ENCODE measurements at regions not wholly inside any gene's neighbourhood (a gene's known extent, or its start where the extent isn't known, plus 50 kb on each side); places are given as distances from the start of the nearest gene placed in this dataset.

GRCh38 chr1:229080361-229080760 is 190.6 kb upstream of the RAB4A start:
- DNase-seq (ENCODE audit: low read depth in 2 of 2), result no peak

- no peak for DNase-seq (ENCODE audit: low read depth in 2 of 2)
Observed at GRCh38 chr1:229085291-229085690, 185.6 kb upstream of the RAB4A start.

GRCh38 chr1:229086091-229086490 is 184.8 kb upstream of the RAB4A start:
- DNase-seq (ENCODE audit: low read depth in 2 of 2), result no peak

GRCh38 chr1:229086686-229087085 is 184.2 kb upstream of the RAB4A start:
- DNase-seq (ENCODE audit: low read depth in 2 of 2), result no peak

- DNase-seq (ENCODE audit: low read depth in 2 of 2), result no peak
Observed at GRCh38 chr1:229087339-229087738, 183.6 kb upstream of the RAB4A start.

- no peak for DNase-seq (ENCODE audit: low read depth in 2 of 2)
Observed at GRCh38 chr1:229087906-229088305, 183.0 kb upstream of the RAB4A start.

GRCh38 chr1:229088711-229089110 is 182.2 kb upstream of the RAB4A start:
- DNase-seq (ENCODE audit: low read depth in 2 of 2), result no peak

GRCh38 chr1:229089586-229090208 is 181.2 kb upstream of the RAB4A start:
- DNase-seq (ENCODE audit: low read depth in 2 of 2), result no peak

GRCh38 chr1:229091721-229092136 is 179.2 kb upstream of the RAB4A start:
- DNase-seq (ENCODE audit: low read depth in 2 of 2), result no peak

- DNase-seq (ENCODE audit: low read depth in 2 of 2), result no peak
Observed at GRCh38 chr1:229092377-229093237, 178.3 kb upstream of the RAB4A start.

GRCh38 chr1:229093238-229093540 is 177.7 kb upstream of the RAB4A start:
- no peak for DNase-seq (ENCODE audit: low read depth in 2 of 2)

- no peak for DNase-seq (ENCODE audit: low read depth in 2 of 2)
Observed at GRCh38 chr1:229093609-229094336, 177.1 kb upstream of the RAB4A start.

- DNase-seq (ENCODE audit: low read depth in 2 of 2), result no peak
Observed at GRCh38 chr1:229094476-229095311, 176.2 kb upstream of the RAB4A start.

GRCh38 chr1:229095325-229095724 is 175.6 kb upstream of the RAB4A start:
- DNase-seq (ENCODE audit: low read depth in 2 of 2), result no peak

- no peak for DNase-seq (ENCODE audit: low read depth in 2 of 2)
Observed at GRCh38 chr1:229097356-229097755, 173.6 kb upstream of the RAB4A start.

- DNase-seq (ENCODE audit: low read depth in 2 of 2), result no peak
Observed at GRCh38 chr1:229098361-229098760, 172.6 kb upstream of the RAB4A start.

- DNase-seq (ENCODE audit: low read depth in 2 of 2), result no peak
Observed at GRCh38 chr1:229098903-229099578, 171.9 kb upstream of the RAB4A start.

- DNase-seq (ENCODE audit: low read depth in 2 of 2), result no peak
Observed at GRCh38 chr1:229101011-229101871, 169.7 kb upstream of the RAB4A start.

GRCh38 chr1:229102741-229103391 is 168.0 kb upstream of the RAB4A start:
- DNase-seq (ENCODE audit: low read depth in 2 of 2), result no peak

GRCh38 chr1:229104654-229105053 is 166.3 kb upstream of the RAB4A start:
- no peak for DNase-seq (ENCODE audit: low read depth in 2 of 2)

Data from dermis microvascular lymphatic vessel endothelial cell (primary cell).